ENCODE measurements at regions not wholly inside any gene's neighbourhood (a gene's known extent, or its start where the extent isn't known, plus 50 kb on each side); places are given as distances from the start of the nearest gene placed in this dataset.
"Not testable (repeated sequence)": the region's sequence is repeated elsewhere in the genome, so short reads cannot be mapped to it uniquely, and the experiment has no call there.

- no peak for DNase-seq (ENCODE audit: low spot score)
These were observed 717.9 kb upstream of the SLC8A1 start for GRCh38 chr2:41169744-41170143.

DNA sequence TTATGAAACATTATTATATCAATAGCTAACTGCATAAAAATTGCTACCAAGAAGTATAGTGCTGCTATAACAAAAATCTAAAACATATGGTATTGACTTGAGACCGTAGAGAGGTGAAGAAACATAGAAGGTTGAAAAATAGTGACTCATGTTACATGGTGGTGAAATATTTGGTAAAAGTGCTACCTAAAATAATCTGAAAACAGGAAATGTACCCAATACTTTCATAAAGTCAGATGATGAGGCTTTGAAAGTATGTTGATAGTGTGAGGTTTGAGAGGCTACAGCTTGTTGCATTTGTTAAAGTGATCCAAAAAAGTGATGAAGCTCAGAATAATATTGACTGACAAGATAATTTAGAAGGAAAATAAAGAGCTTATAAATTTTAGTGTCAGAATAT, 718.7 kb upstream of the SLC8A1 start:
- DNase-seq (ENCODE audit: low spot score), result no peak

GRCh38 chr2:41180387-41180786, 728.5 kb upstream of the SLC8A1 start:
- no peak for DNase-seq (ENCODE audit: low spot score)

DNA sequence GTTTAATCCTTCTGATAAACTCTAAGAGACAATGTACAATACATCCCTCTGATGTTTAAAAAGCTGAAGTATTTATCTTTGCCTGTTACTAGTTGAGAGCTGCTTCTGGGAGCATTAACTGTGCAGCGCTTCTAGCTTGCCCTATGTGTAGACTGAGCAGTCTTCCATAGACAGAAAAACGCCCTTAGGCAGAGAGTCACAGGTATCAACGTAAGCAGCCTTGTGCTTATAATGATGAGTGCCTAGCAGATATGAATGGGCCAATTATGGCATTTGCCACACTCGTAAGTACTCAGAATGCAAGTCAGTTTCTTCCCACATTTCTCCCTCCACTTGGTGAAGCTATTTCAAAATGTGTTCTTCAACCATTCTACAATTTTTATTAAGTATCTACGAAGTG, 731.1 kb upstream of the SLC8A1 start:
- DNase-seq (ENCODE audit: low spot score), result no peak

- DNase-seq (ENCODE audit: low spot score), result no peak
These were observed 735.7 kb upstream of the SLC8A1 start for GRCh38 chr2:41187376-41188122.

DNA sequence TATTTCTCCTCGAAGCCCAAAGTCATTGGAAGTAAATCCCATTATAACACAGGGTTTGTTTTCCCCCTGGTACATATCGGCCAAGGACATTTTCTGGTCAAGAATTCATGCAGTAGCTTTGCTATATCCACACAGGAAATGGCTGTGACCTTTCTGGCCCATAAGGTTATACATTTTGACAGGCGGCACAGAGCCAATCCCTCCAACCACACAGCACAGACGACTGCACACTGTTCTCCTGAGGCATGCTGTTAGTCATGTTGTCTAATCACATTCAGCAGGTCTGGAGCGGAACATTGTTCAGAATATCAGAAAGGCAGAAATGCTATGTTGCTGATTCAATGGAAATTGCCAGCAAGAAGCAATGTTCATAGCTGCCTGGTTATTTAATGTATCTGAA, 742.3 kb upstream of the SLC8A1 start:
- no peak for DNase-seq (ENCODE audit: low spot score)

DNA sequence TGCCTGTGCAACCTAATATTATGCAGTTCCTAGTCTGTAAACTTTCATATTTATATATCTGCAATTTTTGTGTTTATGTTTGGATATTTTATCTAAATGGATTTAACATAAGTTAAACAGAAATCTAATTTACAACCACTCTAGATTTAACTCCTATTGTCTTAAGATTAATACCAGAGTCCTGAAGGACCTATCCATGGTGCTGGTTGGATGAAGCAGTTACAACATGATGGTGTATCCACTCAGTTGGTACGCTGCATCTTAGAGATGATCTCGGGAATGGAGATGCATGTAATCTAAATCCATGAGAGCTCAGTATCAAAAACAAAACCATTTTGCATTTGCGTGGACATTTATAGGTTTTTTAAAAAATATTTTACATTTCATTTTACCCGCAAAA, 745.9 kb upstream of the SLC8A1 start:
- no peak for DNase-seq (ENCODE audit: low spot score)

GRCh38 chr2:41199334-41199733, 747.4 kb upstream of the SLC8A1 start:
- DNase-seq (ENCODE audit: low spot score), result no peak

DNA sequence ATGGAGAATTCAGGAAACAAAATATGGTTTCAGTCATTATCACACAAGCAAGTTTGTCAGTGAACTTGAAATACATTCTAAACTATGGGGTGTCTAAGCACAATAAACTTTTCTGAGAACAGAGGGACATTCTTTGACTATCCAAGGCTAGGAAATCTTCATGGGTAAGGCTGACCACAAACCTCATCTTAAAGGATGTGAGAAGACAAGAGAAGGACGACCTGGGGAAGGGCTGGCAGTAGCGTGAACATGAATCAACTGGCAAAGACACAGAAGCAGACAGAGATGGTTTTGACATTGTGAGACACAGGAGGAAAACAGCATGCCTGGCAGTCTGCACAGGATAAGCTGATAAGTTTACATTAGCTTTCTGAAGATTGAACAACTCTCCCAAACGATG, 752.4 kb upstream of the SLC8A1 start:
- DNase-seq (ENCODE audit: low spot score), result no peak

DNA sequence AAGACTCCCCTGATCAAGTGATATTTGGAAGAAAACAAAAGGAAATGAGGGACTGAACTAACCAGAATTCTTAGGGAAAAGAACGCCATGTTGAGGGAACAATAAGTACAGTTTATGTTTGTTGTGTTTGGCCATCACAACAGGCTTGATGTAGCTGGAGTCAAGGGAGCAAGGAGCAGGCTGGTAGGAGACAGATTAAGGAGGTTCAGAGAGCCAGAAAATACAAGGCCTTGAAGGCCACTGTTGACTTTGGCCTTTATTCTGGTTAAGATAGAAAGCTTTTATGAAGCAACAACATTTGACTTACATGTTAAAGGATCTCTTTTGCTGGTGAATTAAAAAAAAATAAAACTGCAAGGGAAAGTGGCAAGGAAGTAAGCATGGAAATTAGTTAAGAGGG, 754.1 kb upstream of the SLC8A1 start:
- DNase-seq (ENCODE audit: low spot score), result no peak

- DNase-seq (ENCODE audit: low spot score), result no peak
These were observed 755.7 kb upstream of the SLC8A1 start for GRCh38 chr2:41207578-41207977.

DNA sequence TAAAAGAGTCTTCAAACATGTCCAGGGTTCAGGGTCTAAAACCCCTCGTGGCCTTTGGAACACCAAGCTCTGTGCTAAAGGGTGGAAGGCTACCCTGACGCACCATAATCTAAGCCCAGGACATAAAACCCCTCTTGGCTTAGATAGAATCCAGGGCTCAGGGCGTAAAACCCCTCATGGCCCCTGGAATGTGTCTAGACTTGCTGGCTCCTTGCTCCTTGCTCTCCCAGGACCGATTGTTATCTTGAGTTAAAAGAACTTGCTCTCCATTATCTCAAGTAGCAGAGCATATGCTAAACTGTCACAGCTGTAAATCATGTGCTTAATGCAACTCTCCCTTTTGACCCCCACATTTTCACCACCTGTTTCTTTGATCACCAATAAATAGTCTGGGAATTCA, 758.1 kb upstream of the SLC8A1 start:
- not testable (repeated sequence) for DNase-seq (ENCODE audit: low spot score)

DNA sequence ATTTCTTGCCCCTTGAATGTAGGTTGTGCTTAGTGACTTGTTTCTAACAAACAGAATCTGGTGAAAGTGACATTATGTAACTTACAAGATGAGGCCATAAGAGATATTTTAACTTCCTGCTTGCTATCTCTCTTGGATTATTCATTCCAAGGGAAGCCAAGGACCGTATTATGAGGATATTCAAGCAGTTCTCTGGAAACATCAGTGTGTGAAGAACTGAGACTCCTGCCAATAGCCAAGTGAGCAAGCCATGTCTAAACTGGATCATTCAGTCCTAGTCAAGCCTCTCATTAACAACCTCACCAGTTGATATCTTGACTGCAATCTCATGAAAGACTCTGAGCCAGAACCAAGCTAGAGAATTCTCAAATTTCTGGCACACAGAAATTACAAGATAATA, 765.1 kb upstream of the SLC8A1 start:
- no peak for DNase-seq (ENCODE audit: low spot score)

DNA sequence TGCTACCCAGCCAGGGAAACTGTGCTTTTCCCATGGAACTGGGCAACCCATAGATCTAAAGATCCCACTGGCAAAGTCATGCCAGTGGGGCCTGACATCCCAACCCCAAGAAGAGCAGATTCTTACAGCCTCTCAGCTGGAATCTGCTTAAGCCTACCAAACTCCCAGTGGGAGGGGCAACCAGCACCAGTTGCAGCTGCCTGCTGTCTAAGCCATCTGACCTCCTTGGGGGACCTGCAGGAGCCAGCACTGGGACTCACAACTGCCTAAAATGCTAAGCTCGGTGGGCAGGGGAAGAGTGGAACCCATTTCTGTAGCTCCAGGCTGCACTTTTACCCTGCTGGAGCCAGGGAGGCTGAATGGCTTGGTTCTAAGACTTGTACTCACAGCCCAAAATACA, 770.7 kb upstream of the SLC8A1 start:
- DNase-seq (ENCODE audit: low spot score), result no peak

GRCh38 chr2:41234093-41234492, 782.2 kb upstream of the SLC8A1 start:
- no peak for DNase-seq (ENCODE audit: low spot score)

DNA sequence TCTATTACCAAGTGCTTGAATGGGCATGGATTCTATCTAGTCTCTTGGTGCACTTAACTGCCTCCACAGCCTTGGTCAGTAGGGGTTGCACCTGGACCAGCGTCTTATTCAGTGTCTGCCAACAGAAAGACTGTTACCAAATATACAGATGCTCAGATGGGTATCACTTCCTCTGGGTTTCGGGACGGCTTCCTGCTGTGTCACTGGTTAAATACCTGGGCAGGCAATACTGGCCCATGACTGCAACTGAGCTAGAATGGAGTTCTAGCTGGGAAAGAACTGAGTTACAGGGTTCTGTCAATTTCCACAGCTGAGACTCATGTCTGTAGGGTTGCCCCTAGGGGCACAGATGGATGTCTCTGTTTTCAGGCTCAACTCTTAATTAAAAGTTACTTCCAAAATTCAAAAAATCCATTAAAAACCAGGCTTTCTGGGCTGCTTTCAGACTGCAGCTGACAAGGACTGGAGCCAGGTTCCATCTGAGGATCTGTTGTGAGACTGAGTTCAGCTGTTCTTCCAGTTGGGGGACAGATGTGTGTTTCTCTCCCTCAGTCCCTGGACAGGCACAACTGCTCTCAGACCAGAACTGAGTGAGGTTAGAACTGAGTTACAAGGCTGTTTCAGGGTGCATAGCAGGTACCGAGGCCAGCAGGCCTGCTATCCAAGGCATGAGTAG, 789.6 kb upstream of the SLC8A1 start:
- DNase-seq (ENCODE audit: low spot score), result no peak

DNA sequence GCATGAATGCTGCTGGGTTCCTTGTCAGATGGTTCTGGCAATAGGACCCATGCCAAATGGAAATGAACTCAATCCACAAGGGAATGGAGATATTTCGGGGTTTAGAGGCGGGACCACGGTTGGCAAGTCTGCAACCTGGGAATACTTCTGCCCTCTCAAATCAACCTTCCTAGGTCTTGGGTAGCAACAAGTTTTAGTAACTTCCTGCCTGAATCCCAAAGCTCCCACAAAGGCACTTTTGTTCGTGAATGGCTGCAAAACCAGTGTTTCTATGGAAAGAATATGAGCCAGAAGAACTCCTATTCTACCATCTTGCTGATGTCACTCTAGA, 790.1 kb upstream of the SLC8A1 start:
- DNase-seq (ENCODE audit: low spot score), result no peak

GRCh38 chr2:41267929-41268659, 779.7 kb upstream of the PKDCC start:
- DNase-seq (ENCODE audit: low spot score), result no peak

GRCh38 chr2:41283079-41283775, 764.6 kb upstream of the PKDCC start:
- peak; percentile 1 for DNase-seq (ENCODE audit: low spot score)

GRCh38 chr2:41293491-41293890, 754.3 kb upstream of the PKDCC start:
- DNase-seq (ENCODE audit: low spot score), result no peak

DNA sequence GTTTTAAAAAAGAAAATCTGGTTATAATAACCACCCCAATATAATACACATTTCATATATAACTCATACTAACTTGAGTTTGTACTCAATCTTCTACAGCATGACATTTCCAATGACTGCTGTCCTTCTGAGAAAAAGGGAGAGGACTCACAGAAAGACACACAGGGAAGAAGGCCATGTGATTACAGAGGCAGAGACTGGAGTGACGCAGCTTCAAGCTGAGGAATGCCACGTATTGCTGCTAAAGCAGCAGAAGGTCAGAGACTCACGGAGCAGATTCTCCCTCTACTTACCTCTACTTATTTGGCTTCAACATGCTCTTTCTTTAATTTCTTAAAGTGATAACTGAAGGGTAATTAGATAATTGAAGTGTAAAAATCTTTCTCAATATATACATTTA, 753.5 kb upstream of the PKDCC start:
- DNase-seq (ENCODE audit: low spot score), result no peak

GRCh38 chr2:41313082-41313481, 734.7 kb upstream of the PKDCC start:
- DNase-seq (ENCODE audit: low spot score), result no peak

Measured in hepatic stellate cell (primary cell).